ENCODE measurements at regions not wholly inside any gene's neighbourhood (a gene's known extent, or its start where the extent isn't known, plus 50 kb on each side); places are given as distances from the start of the nearest gene placed in this dataset.

DNA sequence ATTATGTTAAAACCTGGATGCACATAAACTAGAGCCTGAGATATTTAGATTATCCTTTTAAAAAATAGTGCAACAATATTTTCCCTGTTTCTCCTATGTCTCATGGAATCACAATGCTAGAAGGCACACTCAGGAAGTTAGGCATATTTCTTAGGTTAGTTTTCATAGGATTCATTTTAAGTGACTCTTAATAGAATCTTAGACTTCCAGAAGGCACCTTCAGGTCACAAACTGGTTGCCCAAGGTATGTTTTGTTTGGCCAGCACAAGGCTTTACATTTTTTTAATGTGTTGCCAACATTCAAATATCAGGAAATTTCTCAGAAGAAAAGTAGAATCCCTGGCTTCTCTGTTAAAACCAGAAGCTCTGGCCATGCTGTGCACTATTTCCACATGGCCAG lies 129.3 kb downstream of the LNPK start:
- peak; percentile 36 for DNase-seq (ENCODE audit: low read depth, low spot score)
- CTCF ChIA-PET = no interaction called here
- H3K4me3 ChIP-seq (ENCODE audit: low read depth, low read length) = no peak overlapping the region
- POLR2A ChIA-PET = no interaction called here
- TF ChIP-seq, protein P1, sequence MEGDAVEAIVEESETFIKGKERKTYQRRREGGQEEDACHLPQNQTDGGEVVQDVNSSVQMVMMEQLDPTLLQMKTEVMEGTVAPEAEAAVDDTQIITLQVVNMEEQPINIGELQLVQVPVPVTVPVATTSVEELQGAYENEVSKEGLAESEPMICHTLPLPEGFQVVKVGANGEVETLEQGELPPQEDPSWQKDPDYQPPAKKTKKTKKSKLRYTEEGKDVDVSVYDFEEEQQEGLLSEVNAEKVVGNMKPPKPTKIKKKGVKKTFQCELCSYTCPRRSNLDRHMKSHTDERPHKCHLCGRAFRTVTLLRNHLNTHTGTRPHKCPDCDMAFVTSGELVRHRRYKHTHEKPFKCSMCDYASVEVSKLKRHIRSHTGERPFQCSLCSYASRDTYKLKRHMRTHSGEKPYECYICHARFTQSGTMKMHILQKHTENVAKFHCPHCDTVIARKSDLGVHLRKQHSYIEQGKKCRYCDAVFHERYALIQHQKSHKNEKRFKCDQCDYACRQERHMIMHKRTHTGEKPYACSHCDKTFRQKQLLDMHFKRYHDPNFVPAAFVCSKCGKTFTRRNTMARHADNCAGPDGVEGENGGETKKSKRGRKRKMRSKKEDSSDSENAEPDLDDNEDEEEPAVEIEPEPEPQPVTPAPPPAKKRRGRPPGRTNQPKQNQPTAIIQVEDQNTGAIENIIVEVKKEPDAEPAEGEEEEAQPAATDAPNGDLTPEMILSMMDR (IDR thresholded peaks at IDR 0.05; ENCODE audit: insufficient read depth, low read length, missing control alignments) = no peak

DNA sequence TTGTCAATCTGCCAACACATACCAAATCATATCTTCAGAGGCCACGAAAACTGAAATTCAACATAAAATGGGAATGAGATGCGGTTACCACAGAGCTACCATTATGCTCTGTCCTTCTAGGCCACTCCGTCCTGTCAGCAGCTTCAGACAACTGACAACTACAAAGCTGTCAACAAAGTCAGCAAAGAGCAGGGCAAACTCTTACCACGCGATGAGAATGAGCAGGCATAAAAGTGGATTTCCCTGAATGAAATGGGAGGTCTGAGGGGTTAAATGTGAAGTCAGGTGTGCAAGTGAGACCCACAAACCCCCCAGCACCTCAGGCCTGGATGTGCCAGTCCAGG lies 130.1 kb downstream of the LNPK start:
- ChIA-PET POLR2A (no interaction called here), CTCF (no interaction called here)
- no peak for DNase-seq (ENCODE audit: low read depth, low spot score)
- TF ChIP-seq, protein P1 (IDR thresholded peaks at IDR 0.05; ENCODE audit: insufficient read depth, low read length, missing control alignments) = no peak
- no peak overlapping the region for H3K4me3 ChIP-seq (ENCODE audit: low read depth, low read length)

DNA sequence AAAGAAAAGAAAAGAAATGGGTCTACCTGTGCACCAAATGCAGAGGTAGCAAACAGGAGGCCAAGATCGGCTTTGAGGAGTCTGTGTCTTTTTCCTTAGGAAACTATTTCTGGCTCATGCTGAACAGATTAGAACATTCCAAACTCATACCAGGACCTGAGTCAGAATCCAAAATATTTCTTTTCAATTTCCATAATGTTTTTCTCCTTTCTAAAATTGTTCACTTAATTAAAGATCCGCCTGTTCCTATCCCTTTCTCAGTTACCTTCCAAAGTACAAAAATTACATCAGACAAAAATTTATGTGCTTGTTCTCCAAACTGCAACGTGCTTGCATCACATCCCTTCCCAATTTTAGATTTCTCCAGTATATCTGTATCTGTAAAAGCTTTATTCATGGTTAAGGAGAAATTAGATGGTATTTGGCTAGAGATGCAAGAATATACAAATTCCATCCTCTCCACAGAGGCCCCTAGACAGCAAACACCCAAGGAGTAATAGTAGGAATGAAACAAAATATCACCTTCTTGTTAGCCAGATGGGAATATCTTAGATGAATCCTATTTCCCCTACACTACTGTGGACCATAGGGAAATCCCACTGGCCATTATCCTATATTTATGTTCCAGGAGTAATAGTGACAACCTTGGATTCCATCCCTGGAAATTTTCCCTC lies 130.6 kb downstream of the LNPK start:
- TF ChIP-seq, protein P1 (IDR thresholded peaks at IDR 0.05; ENCODE audit: insufficient read depth, low read length, missing control alignments) = no peak
- H3K4me3 ChIP-seq (ENCODE audit: low read depth, low read length) = no peak overlapping the region
- CTCF ChIA-PET = interaction anchor here (1.4 kb wide), 1 partner anchor 15 kb away, joined by 5 read pairs; no protein-coding TSS in a partner anchor
- no peak for DNase-seq (ENCODE audit: low read depth, low spot score)
- POLR2A ChIA-PET = no interaction called here

DNA sequence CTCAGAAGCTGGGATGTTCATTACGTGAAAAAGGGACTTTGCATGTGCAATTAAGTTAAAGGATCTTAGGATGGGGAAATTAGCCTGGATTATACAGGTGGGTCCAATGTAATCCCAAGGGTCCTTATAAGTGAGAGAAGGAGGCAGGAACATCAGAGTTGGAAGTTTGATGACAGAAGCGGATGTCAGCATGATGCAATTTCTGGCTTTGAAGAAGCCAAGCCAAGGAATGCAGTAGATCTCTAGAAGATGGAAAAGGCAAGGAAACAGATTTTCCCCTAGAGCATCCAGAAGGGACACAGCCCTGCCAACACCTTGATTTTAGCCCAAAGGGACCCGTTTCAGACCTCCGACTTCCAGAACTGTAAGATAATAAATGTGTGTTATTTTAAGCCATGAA lies 136.4 kb downstream of the LNPK start:
- no peak overlapping the region for H3K4me3 ChIP-seq (ENCODE audit: low read depth, low read length)
- ChIA-PET POLR2A (no interaction called here), CTCF (no interaction called here)
- DNase-seq (ENCODE audit: low read depth, low spot score) = no peak
- TF ChIP-seq, protein P1 (IDR thresholded peaks at IDR 0.05; ENCODE audit: insufficient read depth, low read length, missing control alignments) = no peak

DNA sequence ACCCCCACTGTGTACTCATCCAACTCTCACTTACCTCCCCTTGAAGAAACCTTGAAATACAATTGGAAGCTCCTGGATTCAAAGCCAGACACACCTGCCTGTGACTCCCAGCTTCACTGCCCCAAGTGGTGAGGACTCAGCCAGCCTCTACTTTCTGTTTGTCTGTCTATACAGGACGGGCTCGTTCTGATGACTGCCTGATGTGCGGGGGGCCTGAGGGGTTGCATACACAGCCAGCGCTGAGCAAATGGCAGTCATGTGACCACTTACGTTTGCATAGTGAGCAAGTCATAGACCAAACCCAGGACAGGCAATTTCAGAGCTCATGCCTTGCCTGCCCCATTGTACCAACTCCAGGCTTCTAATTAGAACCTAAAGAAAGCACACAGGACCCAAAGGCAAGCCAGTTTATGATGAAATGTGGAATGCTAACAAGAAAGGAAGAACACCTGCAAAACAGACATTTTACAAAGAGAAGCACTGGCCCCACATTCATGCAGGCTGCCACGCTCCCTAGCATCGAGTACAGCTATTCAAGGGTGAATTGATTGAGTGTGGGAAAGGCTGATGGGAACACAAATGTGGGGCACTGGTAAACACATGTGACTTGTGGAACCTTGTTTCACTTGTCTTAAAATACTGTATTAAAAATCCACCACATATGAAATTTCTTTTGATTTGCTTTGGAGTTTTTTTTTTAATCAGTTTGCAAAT lies 137.8 kb downstream of the LNPK start:
- no peak for DNase-seq (ENCODE audit: low read depth, low spot score)
- TF ChIP-seq, protein P1 (IDR thresholded peaks at IDR 0.05; ENCODE audit: insufficient read depth, low read length, missing control alignments) = no peak
- no peak overlapping the region for H3K4me3 ChIP-seq (ENCODE audit: low read depth, low read length)
- ChIA-PET POLR2A (no interaction called here), CTCF (no interaction called here)

DNA sequence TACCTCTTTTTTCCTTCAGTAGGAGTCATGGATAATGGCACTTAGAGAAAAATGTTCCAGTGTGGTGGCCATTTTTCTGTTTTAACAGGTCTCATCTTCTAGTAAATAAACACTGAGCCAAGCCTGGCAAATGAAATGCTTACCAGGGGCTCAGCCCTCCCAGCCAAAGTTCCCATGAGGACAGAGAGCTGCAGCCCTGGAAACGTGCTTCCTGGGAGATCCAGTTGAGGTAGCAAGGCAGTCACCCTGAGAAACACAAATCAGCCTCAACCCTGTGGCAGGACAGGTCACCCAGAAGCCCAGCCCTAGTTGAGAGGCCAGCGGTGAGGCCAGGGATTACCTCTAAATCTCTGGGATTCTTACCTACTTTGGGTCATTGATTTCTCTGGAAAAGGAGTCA lies 140.1 kb downstream of the LNPK start:
- CTCF ChIA-PET = no interaction called here
- DNase-seq (ENCODE audit: low read depth, low spot score) = no peak
- TF ChIP-seq, protein P1 (IDR thresholded peaks at IDR 0.05; ENCODE audit: insufficient read depth, low read length, missing control alignments) = no peak
- POLR2A ChIA-PET = no interaction called here
- H3K4me3 ChIP-seq (ENCODE audit: low read depth, low read length) = no peak overlapping the region

All from AG04449 (cell line).